ENCODE measurements at regions not wholly inside any gene's neighbourhood (a gene's known extent, or its start where the extent isn't known, plus 50 kb on each side); places are given as distances from the start of the nearest gene placed in this dataset.

DNA sequence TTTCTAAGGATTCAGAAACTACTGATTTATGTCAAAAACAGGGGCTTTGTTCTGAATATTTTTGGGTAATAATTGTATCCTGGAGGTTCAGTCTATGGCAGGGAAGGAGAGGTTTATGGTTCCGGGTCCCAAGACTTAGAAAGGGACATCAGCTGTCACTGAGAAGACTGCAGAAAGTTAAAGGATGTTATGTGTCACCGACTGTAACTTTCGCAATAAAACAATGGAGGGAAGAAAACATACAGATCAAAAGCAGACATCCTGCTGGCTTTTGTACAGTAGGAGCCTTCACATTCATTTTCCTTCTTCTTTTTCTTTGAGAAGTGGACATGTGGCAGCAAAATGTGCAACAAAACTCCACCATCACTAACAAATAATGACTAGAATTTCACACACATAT lies 900.7 kb upstream of the SOX11 start:
- TF ChIP-seq, protein P1, sequence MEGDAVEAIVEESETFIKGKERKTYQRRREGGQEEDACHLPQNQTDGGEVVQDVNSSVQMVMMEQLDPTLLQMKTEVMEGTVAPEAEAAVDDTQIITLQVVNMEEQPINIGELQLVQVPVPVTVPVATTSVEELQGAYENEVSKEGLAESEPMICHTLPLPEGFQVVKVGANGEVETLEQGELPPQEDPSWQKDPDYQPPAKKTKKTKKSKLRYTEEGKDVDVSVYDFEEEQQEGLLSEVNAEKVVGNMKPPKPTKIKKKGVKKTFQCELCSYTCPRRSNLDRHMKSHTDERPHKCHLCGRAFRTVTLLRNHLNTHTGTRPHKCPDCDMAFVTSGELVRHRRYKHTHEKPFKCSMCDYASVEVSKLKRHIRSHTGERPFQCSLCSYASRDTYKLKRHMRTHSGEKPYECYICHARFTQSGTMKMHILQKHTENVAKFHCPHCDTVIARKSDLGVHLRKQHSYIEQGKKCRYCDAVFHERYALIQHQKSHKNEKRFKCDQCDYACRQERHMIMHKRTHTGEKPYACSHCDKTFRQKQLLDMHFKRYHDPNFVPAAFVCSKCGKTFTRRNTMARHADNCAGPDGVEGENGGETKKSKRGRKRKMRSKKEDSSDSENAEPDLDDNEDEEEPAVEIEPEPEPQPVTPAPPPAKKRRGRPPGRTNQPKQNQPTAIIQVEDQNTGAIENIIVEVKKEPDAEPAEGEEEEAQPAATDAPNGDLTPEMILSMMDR (IDR thresholded peaks at IDR 0.05; ENCODE audit: low read depth, low read length): no peak
- no peak for TF ChIP-seq EZH2phosphoT487 (IDR thresholded peaks at IDR 0.05; ENCODE audit: low read depth)

All from OCI-LY3 (cell line).